HepG2 (cell line): ENCODE measurements at regions not wholly inside any gene's neighbourhood (a gene's known extent, or its start where the extent isn't known, plus 50 kb on each side); places are given as distances from the start of the nearest gene placed in this dataset.

Source experiments
- DDIT3 ChIP-seq: sonication (generic); formaldehyde crosslinking; IDR thresholded peaks from 2 replicates; pipeline ENCODE4 v1.4.0; 2020; ENCODE audit warnings: mild to moderate bottlenecking, missing genetic modification reagents
- FOXA1 ChIP-seq, 2 experiments: fragments of 450-650 bp in 1 of 2; sonication (generic) in 1 of 2; formaldehyde crosslinking in 1 of 2; IDR thresholded peaks; 2 replicates each; pipeline versions ENCODE4 v1.4.0 to v1.6.1; 2016 to 2020; ENCODE audit warnings: missing genetic modification reagents in 1 of 2
- IKZF4 ChIP-seq: sonication (generic); formaldehyde crosslinking; IDR thresholded peaks from 2 replicates; pipeline ENCODE4 v1.5.1; 2020; ENCODE audit warnings: borderline replicate concordance, mild to moderate bottlenecking, low read depth, missing genetic modification reagents; ENCODE audit errors: not compliant biosample characterization
- NFAT5 ChIP-seq: sonication (generic); formaldehyde crosslinking; IDR thresholded peaks from 2 replicates; pipeline ENCODE4 v1.4.0; 2020; ENCODE audit warnings: missing genetic modification reagents
- TRIM22 ChIP-seq: fragments of 450-650 bp; IDR thresholded peaks from 2 replicates; pipeline ENCODE4 v1.6.1; 2017
- ZBTB38 ChIP-seq: sonication (generic); formaldehyde crosslinking; IDR thresholded peaks from 2 replicates; pipeline ENCODE4 v1.5.1; 2020; ENCODE audit warnings: mild to moderate bottlenecking, missing genetic modification reagents
- ZNF430 ChIP-seq: sonication (generic); formaldehyde crosslinking; IDR thresholded peaks from 2 replicates; pipeline ENCODE4 v1.9.0; 2021; ENCODE audit warnings: mild to moderate bottlenecking, missing genetic modification reagents
- ZNF552 ChIP-seq: sonication (generic); formaldehyde crosslinking; IDR thresholded peaks from 2 replicates; pipeline ENCODE4 v1.9.0; 2022; ENCODE audit warnings: missing genetic modification reagents, mild to moderate bottlenecking, borderline replicate concordance
- ZNF775 ChIP-seq: sonication (generic); formaldehyde crosslinking; IDR thresholded peaks from 2 replicates; pipeline ENCODE4 v1.4.0; 2020; ENCODE audit warnings: missing genetic modification reagents, mild to moderate bottlenecking, moderate library complexity, borderline replicate concordance

GRCh38 chr2:89818873-89819272 lies 1127.4 kb downstream of the RPIA start (continued):
- TF ChIP-seq IKZF4: no peak
- TF ChIP-seq DDIT3: no peak
- no peak for TF ChIP-seq NFAT5 (CRISPR knock-in tag)
- TF ChIP-seq FOXA1 (IDR thresholded peaks at IDR 0.05): 0 out of 2 replicates have a peak, but pooled peaks have one; percentile 17
- TF ChIP-seq FOXA1 (CRISPR knock-in tag; IDR thresholded peaks at IDR 0.05): no peak
- TF ChIP-seq ZNF552: no peak
- TF ChIP-seq TRIM22: peak; percentile 66; the same call in 1 of the 2 replicates
- no peak for TF ChIP-seq ZBTB38 (CRISPR knock-in tag)
- no peak for TF ChIP-seq ZNF775 (CRISPR knock-in tag)
- no peak for TF ChIP-seq ZNF430 (CRISPR knock-in tag)
